Activated naive CD4-positive, alpha-beta T cell treated with anti-CD3 and anti-CD28 coated beads, Interleukin-2, amount 10 ng/mL, durations not matched to agents 7 days and 5 days (primary cell): ENCODE measurements at regions not wholly inside any gene's neighbourhood (a gene's known extent, or its start where the extent isn't known, plus 50 kb on each side); places are given as distances from the start of the nearest gene placed in this dataset.

Experiments
- CTCF ChIA-PET: fragments of 350-600 bp; sonication (Branson Sonifier 250); formaldehyde crosslinking; loops from one replicate; lab custom pipeline; 2021; ENCODE audit warnings: antibody characterized with exemption; lab: Charles Lee
- DNase-seq: peaks from one replicate; pipeline ENCODE4 v3.0.0-alpha.2; 2020
- H3K27ac Mint-ChIP-seq: one replicate; pipeline ENCODE4 v1.8.0; 2021; ENCODE audit warnings: mild to moderate bottlenecking, moderate library complexity, mixed read lengths
- H3K27me3 Mint-ChIP-seq: one replicate; pipeline ENCODE4 v1.8.0; 2021; ENCODE audit warnings: mild to moderate bottlenecking, mixed read lengths
- H3K36me3 Mint-ChIP-seq: one replicate; pipeline ENCODE4 v1.8.0; 2021; ENCODE audit warnings: mixed read lengths
- H3K4me1 Mint-ChIP-seq: one replicate; pipeline ENCODE4 v1.8.0; 2021; ENCODE audit warnings: mixed read lengths
- H3K4me3 Mint-ChIP-seq: one replicate; pipeline ENCODE4 v1.8.0; 2021; ENCODE audit warnings: mild to moderate bottlenecking, moderate library complexity, mixed read lengths
- H3K9me3 Mint-ChIP-seq: one replicate; pipeline ENCODE4 v1.8.0; 2021; ENCODE audit warnings: mixed read lengths

DNA sequence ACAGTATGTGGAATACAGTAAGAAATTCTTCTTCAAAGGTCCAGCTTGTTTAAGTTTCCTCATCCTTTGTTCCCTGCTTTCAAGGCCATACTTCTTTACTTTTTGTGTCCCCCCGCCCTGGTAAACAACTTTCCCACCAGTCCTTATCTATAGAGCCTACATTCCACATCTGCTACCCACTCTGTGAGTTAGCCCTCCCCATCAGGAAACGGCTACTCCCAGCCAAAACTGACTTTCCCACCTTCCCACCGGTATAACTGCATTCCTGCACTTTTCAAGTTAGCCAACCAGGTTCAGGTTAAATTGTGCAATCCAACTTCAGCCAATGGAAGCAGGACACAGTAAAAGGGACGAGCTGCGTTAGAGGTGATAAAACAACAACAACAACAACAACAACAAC is 186.9 kb downstream of the DDX3Y start:
- H3K4me3 Mint-ChIP-seq = no peak overlapping the region
- peaks cover 22% of the 10 kb centered on the region for H3K4me1 Mint-ChIP-seq
- H3K27me3 Mint-ChIP-seq = no peaks in the 10 kb centered on the region
- no peak overlapping the region for H3K27ac Mint-ChIP-seq
- no peak for DNase-seq
- no peaks in the 10 kb centered on the region for H3K36me3 Mint-ChIP-seq
- CTCF ChIA-PET = no interaction called here
- H3K9me3 Mint-ChIP-seq = peaks cover 2% of the 10 kb centered on the region

DNA sequence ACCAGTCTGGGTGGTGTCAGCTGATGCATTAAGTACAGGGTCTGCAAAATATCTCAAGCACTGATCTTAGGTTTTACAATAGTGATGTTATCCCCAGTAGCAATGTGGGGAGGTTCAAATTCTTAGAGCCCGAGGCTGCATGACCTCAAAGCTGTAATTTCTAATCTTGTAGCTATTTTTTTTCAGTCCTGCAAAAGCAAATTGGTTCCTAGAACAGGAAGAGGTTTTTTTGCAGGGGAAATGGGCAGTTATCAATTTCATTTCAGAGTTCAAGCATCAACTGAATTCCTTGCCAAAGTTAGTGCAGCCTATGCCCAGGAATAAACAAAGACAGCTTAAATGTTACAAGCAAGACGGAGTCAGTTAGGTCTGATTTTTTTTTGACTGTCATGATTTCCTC is 188.3 kb downstream of the DDX3Y start:
- H3K27me3 Mint-ChIP-seq = no peaks in the 10 kb centered on the region
- H3K9me3 Mint-ChIP-seq = peaks cover 2% of the 10 kb centered on the region
- peaks cover 22% of the 10 kb centered on the region for H3K4me1 Mint-ChIP-seq
- DNase-seq = no peak
- no peak overlapping the region for H3K4me3 Mint-ChIP-seq
- no peak overlapping the region for H3K27ac Mint-ChIP-seq
- CTCF ChIA-PET = no interaction called here
- no peaks in the 10 kb centered on the region for H3K36me3 Mint-ChIP-seq

DNA sequence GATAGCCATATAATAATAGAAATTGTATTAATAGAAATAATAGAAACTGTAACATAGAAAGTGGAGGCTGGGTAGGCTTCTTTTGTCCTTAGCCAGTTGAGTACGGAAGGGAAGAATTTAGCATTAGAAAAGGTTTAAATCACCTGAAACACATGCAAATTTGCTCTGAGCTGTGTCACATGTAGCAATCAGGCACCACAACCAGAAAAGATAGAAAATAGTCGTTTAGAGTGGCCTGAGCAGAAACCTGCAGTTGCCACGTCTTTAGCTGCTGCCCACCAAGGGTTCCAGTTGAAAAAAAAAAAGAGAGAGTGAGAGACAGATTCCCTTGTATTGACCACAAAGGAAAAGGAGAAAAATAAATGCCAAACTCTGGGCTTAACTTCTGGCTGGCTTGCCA is 188.8 kb downstream of the DDX3Y start:
- H3K27ac Mint-ChIP-seq = peak overlapping the region; percentile 19
- DNase-seq = no peak
- CTCF ChIA-PET = no interaction called here
- peaks cover 2% of the 10 kb centered on the region for H3K9me3 Mint-ChIP-seq
- H3K36me3 Mint-ChIP-seq = no peaks in the 10 kb centered on the region
- H3K27me3 Mint-ChIP-seq = no peaks in the 10 kb centered on the region
- H3K4me1 Mint-ChIP-seq = peaks cover 22% of the 10 kb centered on the region
- H3K4me3 Mint-ChIP-seq = no peak overlapping the region

DNA sequence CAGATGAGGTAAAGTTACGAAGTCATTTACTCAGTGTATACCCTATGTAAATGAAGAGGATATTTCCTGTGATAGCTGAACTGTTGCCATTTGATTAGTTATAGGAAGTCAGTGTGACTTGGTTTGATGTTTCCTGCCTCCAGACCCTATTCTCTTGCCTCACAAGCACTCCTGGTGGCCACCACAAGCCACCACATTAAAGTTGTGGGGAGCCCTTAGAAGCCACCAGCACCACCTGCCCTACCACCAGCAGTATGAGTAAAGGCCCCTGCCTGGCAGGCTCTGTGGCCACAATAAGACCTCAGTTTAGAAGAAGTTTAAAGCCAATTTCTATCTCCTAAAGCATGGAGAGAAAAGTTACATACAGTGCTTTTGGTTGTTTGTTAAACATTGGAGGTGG is 189.7 kb downstream of the DDX3Y start:
- Mint-ChIP-seq H3K27me3 (no peaks in the 10 kb centered on the region), H3K4me1 (peaks cover 22% of the 10 kb centered on the region), H3K36me3 (no peaks in the 10 kb centered on the region), H3K9me3 (peaks cover 2% of the 10 kb centered on the region), H3K4me3 (no peak overlapping the region), H3K27ac (no peak overlapping the region)
- peak; percentile 37 for DNase-seq
- CTCF ChIA-PET = no interaction called here

DNA sequence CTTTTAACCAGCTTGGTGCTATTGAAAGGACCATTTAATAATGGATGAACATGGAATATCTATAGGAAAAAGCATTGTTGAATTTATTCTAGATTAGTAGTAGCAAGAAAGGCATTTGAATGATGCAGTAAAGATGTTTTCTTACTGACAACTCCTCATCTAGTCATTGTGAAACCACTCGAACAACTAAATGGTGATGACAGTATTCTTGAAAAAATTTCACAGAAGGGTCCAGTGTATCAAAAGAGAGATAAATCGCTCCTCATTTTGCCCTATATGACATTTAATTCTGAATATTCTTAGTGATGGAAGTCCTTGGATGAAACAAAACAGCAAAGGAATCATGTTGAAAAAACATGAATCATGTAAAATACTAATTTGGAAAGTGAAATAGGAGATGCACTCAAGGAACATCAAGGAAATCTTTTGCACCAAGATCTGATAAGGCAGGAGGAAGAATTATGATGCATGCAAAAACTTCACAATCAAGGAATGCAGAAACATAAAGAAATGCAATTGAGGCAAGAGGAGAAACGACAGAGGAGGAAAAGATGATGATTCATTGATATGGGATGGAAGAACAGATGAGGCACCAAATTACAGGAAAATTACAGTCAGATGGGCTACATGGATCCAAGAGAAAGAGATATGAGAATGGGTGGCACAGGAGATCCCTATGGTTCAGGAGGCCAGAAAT is 190.4 kb downstream of the DDX3Y start:
- CTCF ChIA-PET = no interaction called here
- Mint-ChIP-seq H3K9me3 (peaks cover 2% of the 10 kb centered on the region), H3K27ac (no peak overlapping the region), H3K4me3 (no peak overlapping the region), H3K36me3 (no peaks in the 10 kb centered on the region), H3K4me1 (peaks cover 22% of the 10 kb centered on the region), H3K27me3 (no peaks in the 10 kb centered on the region)
- no peak for DNase-seq

DNA sequence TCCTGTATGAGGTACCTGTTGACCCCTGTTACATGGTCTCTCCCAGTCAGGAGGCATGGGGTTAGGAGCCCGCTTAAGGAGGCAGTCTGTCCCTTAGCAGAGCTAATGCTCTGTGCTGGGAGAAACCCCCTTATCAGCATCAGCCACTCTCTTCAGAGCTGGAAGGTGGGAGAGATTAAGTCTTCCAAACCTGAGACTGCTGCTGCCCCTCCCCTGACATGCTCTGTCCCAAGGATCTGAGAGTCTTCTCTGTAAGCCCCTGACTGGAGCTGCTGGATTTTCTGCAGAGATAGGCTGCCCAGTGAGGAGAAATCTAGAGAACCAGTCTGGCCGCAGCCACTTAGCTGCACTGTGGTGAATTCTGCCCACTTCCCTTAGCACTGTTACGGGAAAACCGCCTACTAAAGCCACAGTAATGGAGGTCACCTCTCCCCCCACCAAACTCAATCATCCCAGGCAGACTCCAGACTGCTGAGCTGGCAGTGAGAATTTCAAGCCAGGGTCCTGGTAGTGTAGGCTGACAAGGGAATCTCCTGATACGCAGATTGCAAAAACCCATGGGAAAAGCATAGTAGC is 222.3 kb downstream of the DDX3Y start:
- DNase-seq = no peak
- H3K27me3 Mint-ChIP-seq = no peaks in the 10 kb centered on the region
- H3K9me3 Mint-ChIP-seq = no peaks in the 10 kb centered on the region
- H3K27ac Mint-ChIP-seq = no peak overlapping the region
- no peaks in the 10 kb centered on the region for H3K36me3 Mint-ChIP-seq
- H3K4me1 Mint-ChIP-seq = no peaks in the 10 kb centered on the region
- CTCF ChIA-PET = no interaction called here
- H3K4me3 Mint-ChIP-seq = no peak overlapping the region

DNA sequence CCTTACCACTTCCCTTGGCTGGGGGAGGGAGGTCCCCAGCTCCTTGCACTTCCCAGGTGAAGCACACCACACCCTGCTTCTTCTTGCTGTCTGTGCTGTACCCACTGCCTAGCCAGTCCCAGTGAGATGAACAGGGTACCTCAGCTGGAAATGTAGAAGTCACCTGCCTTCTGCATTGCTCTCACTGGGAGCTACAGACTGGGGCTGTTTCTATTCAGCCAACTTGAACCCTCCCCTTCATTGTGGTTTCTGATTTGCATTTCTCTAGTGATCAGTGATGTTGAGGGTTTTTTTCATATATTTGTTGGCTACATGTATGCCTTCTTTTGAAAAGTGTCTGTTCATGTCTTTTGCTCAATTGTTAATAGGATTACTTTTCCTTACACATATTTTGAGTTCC is 222.8 kb downstream of the DDX3Y start:
- H3K27ac Mint-ChIP-seq = no peak overlapping the region
- CTCF ChIA-PET = no interaction called here

DNA sequence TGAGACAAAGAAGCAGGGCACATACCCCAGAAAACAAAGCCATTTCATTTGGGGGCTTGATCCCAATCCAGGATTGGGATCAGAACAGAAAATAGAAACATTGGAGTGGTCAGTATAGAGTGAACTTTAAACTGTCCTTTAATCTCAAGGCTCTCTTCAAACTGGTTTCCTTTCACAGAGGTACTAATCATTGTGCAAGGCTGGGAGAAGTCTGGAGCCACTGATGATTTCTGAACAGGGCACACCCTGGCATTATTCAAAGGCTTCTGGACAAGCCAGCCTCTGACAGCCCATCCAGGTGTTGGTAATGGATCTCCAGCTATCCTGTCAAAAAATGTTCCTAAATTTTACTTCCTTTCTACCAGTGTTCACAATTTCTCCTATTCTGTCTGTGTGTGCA is 244.5 kb downstream of the DDX3Y start:
- CTCF ChIA-PET = no interaction called here
- no peaks in the 10 kb centered on the region for H3K36me3 Mint-ChIP-seq
- H3K4me3 Mint-ChIP-seq = peak overlapping the region; percentile 67
- H3K9me3 Mint-ChIP-seq = no peaks in the 10 kb centered on the region
- no peak overlapping the region for H3K27ac Mint-ChIP-seq
- DNase-seq = no peak
- H3K4me1 Mint-ChIP-seq = peaks cover 9% of the 10 kb centered on the region
- no peaks in the 10 kb centered on the region for H3K27me3 Mint-ChIP-seq

More for the DNA sequence above, 222.8 kb downstream of the DDX3Y start:
- Mint-ChIP-seq H3K9me3 (no peaks in the 10 kb centered on the region), H3K36me3 (no peaks in the 10 kb centered on the region), H3K4me1 (no peaks in the 10 kb centered on the region), H3K4me3 (no peak overlapping the region), H3K27me3 (no peaks in the 10 kb centered on the region)
- no peak for DNase-seq

DNA sequence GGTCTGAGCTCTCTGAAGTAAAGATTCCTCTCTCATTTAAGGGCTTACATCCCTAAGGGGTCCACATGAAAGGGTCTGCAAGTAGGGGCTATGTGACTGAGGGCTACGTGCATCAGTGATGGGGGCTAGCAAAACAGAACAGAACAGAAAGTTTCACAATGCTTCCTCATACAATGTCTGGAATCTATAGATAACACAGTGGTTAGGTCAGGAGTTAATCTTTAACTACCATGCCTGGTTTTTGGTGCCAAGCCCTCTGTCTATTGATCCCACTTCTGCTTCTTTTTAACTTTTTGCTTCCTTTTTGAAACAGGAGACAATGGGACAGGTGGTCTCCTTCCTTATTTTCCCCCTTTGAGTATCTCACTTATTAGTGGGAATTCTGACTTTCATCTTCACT is 263.0 kb downstream of the DDX3Y start:
- CTCF ChIA-PET = no interaction called here
- no peak overlapping the region for H3K4me3 Mint-ChIP-seq
- H3K36me3 Mint-ChIP-seq = no peaks in the 10 kb centered on the region

DNA sequence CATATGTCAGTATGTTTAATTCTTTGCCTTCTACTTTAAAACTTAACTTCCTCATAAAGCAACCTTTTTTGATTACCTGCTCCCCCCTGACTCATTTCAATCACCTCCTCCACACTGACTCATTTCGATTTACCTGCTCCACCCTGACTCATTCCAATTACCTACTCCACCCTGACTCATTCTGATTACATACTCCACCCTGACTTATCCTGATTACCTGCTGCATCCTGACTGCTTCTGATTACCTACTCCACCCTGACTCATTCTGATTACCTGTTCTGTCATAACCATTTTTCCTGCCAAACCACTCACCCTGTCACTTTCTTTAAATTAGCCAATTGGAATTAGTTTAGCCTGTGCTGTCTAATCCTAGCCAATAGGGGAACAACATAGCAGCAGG is 263.6 kb downstream of the DDX3Y start:
- Mint-ChIP-seq H3K9me3 (no peaks in the 10 kb centered on the region), H3K27me3 (no peaks in the 10 kb centered on the region), H3K4me3 (no peak overlapping the region), H3K4me1 (peaks cover 3% of the 10 kb centered on the region), H3K27ac (no peak overlapping the region), H3K36me3 (no peaks in the 10 kb centered on the region)
- no peak for DNase-seq
- CTCF ChIA-PET = no interaction called here

More for the DNA sequence above, 263.0 kb downstream of the DDX3Y start:
- Mint-ChIP-seq H3K27me3 (no peaks in the 10 kb centered on the region), H3K4me1 (peaks cover 3% of the 10 kb centered on the region), H3K9me3 (no peaks in the 10 kb centered on the region), H3K27ac (no peak overlapping the region)
- DNase-seq = no peak
